H1 (cell line): ENCODE measurements at regions not wholly inside any gene's neighbourhood (a gene's known extent, or its start where the extent isn't known, plus 50 kb on each side); places are given as distances from the start of the nearest gene placed in this dataset.

ENCODE experiments used
- CTCF ChIA-PET: fragments of 300-600 bp; sonication (Branson Sonifier 250); formaldehyde crosslinking; loops from one replicate; lab custom pipeline; 2021; ENCODE audit not compliant: partially characterized antibody; lab: Charles Lee
- POLR2A ChIA-PET: fragments of 300-600 bp; sonication (Branson Sonifier 250); formaldehyde crosslinking; loops from one replicate; lab custom pipeline; 2021; ENCODE audit warnings: inconsistent platforms; ENCODE audit not compliant: partially characterized antibody; lab: Charles Lee
- DNase-seq, 2 experiments: peaks; one replicate each; pipeline versions ENCODE4 v3.0.0 to v3.0.0-alpha.2; 2010 to 2022; ENCODE audit warnings: low spot score in 2 of 2, low read depth in 1 of 2, mixed read lengths in 1 of 2
- FAIRE-seq: peaks from 2 replicates; lab custom pipeline; 2011; peaks lifted over from hg19 to GRCh38; lab: Jason Lieb, UNC
- H2AFZ ChIP-seq: 2 replicates; pipeline ENCODE4 v1.8.1; 2012; ENCODE audit warnings: low read length, inconsistent platforms
- H2AK5ac ChIP-seq: 2 replicates; pipeline ENCODE4 v1.6.1; 2013; ENCODE audit warnings: low read depth, low read length
- H2BK120ac ChIP-seq: replicated peaks from 2 replicates; pipeline ENCODE3; 2013; ENCODE audit warnings: low read depth, low read length, inconsistent platforms
- H2BK12ac ChIP-seq: 2 replicates; pipeline ENCODE4 v1.6.1; 2013; ENCODE audit warnings: low read depth, low read length
- H2BK15ac ChIP-seq: 2 replicates; pipeline ENCODE4 v1.6.1; 2013; ENCODE audit warnings: low read length
- H2BK20ac ChIP-seq: 2 replicates; pipeline ENCODE4 v1.6.1; 2013; ENCODE audit warnings: low read length
- H2BK5ac ChIP-seq: 2 replicates; pipeline ENCODE4 v1.6.1; 2013; ENCODE audit warnings: low read depth, low read length
- H3K14ac ChIP-seq: 2 replicates; pipeline ENCODE4 v1.6.1; 2013; ENCODE audit warnings: inconsistent platforms; ENCODE audit not compliant: insufficient read length
- H3K18ac ChIP-seq: 2 replicates; pipeline ENCODE4 v1.6.1; 2013; ENCODE audit warnings: low read length; ENCODE audit errors: extremely low read depth
- H3K23ac ChIP-seq: 2 replicates; pipeline ENCODE4 v1.6.1; 2013; ENCODE audit warnings: inconsistent platforms; ENCODE audit not compliant: insufficient read length
- H3K23me2 ChIP-seq: 2 replicates; pipeline ENCODE4 v1.6.1; 2013; ENCODE audit warnings: low read depth, low read length
- H3K27ac ChIP-seq: 2 replicates; pipeline ENCODE4 v1.6.1; 2011; ENCODE audit warnings: low read depth, low read length, inconsistent platforms
- H3K27me3 ChIP-seq, 4 experiments: replicated peaks in 1 of 4; 1 replicate in 1 of 4; 2 replicates in 3 of 4; pipeline versions ENCODE4 v1.6.1 to v1.8.1; 2011 to 2013; ENCODE audit warnings: low read length in 3 of 4, mild to moderate bottlenecking in 3 of 4, inconsistent platforms in 2 of 4, mixed read lengths in 2 of 4, moderate library complexity in 1 of 4; ENCODE audit not compliant: control insufficient read depth in 3 of 4, insufficient read depth in 3 of 4; ENCODE audit errors: extremely low read depth in 1 of 4
- H3K36me3 ChIP-seq, 4 experiments: 2 replicates each; pipeline versions ENCODE4 v1.6.1 to v1.8.1; 2011 to 2013; ENCODE audit warnings: mild to moderate bottlenecking in 4 of 4, low read length in 3 of 4, moderate library complexity in 2 of 4, control low read depth in 1 of 4, inconsistent platforms in 1 of 4; ENCODE audit not compliant: insufficient read depth in 4 of 4, control insufficient read depth in 2 of 4
- H3K4ac ChIP-seq: replicated peaks from 2 replicates; pipeline ENCODE3; 2013; ENCODE audit warnings: low read length, low read depth, mixed read lengths, inconsistent platforms; ENCODE audit not compliant: insufficient read length
- H3K4me1 ChIP-seq, 4 experiments: replicated peaks in 1 of 4; 1 replicate in 1 of 4; 2 replicates in 3 of 4; pipeline versions ENCODE4 v1.6.1 to v1.8.1; 2011 to 2013; ENCODE audit warnings: low read length in 3 of 4, inconsistent platforms in 2 of 4, mixed read lengths in 1 of 4; ENCODE audit not compliant: insufficient read depth in 4 of 4, control insufficient read depth in 3 of 4
- H3K4me2 ChIP-seq, 2 experiments: 2 replicates each; pipeline versions ENCODE4 v1.6.1 to v1.8.1; 2011 to 2013; ENCODE audit warnings: low read depth in 2 of 2, low read length in 2 of 2, control low read depth in 1 of 2, inconsistent platforms in 1 of 2, mild to moderate bottlenecking in 1 of 2; ENCODE audit not compliant: insufficient read depth in 1 of 2
- H3K4me3 ChIP-seq, 4 experiments: fragments of 200-600, 300-600 bp in 1 of 4; sonication (generic), shearing (Covaris generic), sonication (Bioruptor Twin) in 1 of 4; 2 replicates each; pipeline versions ENCODE4 v1.5.1 to v1.8.1; 2011 to 2016; ENCODE audit warnings: low read length in 4 of 4, low read depth in 3 of 4, control low read depth in 2 of 4, inconsistent platforms in 2 of 4, mild to moderate bottlenecking in 2 of 4, mixed read lengths in 1 of 4, moderate library complexity in 1 of 4; ENCODE audit not compliant: insufficient read depth in 2 of 4; ENCODE audit errors: extremely low read depth in 1 of 4
- H3K56ac ChIP-seq: replicated peaks from 2 replicates; pipeline ENCODE3; 2013; ENCODE audit warnings: low read depth, mild to moderate bottlenecking, mixed read lengths, low read length, inconsistent platforms; ENCODE audit not compliant: insufficient read length
- H3K79me1 ChIP-seq: 2 replicates; pipeline ENCODE4 v1.6.1; 2013; ENCODE audit warnings: low read depth, low read length, control low read depth
- H3K79me2 ChIP-seq, 2 experiments: 2 replicates each; pipeline versions ENCODE4 v1.6.1 to v1.8.1; 2012 to 2013; ENCODE audit warnings: low read length in 2 of 2, mild to moderate bottlenecking in 2 of 2, inconsistent platforms in 1 of 2; ENCODE audit not compliant: insufficient read depth in 2 of 2, control insufficient read depth in 1 of 2
- H3K9ac ChIP-seq, 4 experiments: replicated peaks in 1 of 4; 1 replicate in 1 of 4; 2 replicates in 3 of 4; pipeline versions ENCODE4 v1.6.1 to v1.8.1; 2011 to 2013; ENCODE audit warnings: low read depth in 3 of 4, low read length in 3 of 4, control low read depth in 2 of 4, mild to moderate bottlenecking in 2 of 4, moderate library complexity in 2 of 4, inconsistent platforms in 1 of 4; ENCODE audit errors: extremely low read depth in 1 of 4
- H3K9me3 ChIP-seq, 2 experiments: 2 replicates each; pipeline versions ENCODE4 v1.6.1 to v1.8.1; 2012 to 2013; ENCODE audit warnings: mild to moderate bottlenecking in 2 of 2, moderate library complexity in 2 of 2, control low read depth in 1 of 2, inconsistent platforms in 1 of 2, low read depth in 1 of 2, low read length in 1 of 2, mixed read lengths in 1 of 2; ENCODE audit not compliant: insufficient read depth in 2 of 2
- H4K20me1 ChIP-seq, 2 experiments: replicated peaks in 1 of 2; 2 replicates each; pipeline versions ENCODE3 to v1.8.1; 2011 to 2013; ENCODE audit warnings: inconsistent platforms in 2 of 2, low read length in 2 of 2, mild to moderate bottlenecking in 1 of 2; ENCODE audit not compliant: insufficient read depth in 2 of 2, control insufficient read depth in 1 of 2
- H4K5ac ChIP-seq: 2 replicates; pipeline ENCODE4 v1.6.1; 2013; ENCODE audit warnings: low read length, low read depth, mixed read lengths, inconsistent platforms; ENCODE audit not compliant: insufficient read length
- H4K8ac ChIP-seq: 2 replicates; pipeline ENCODE4 v1.8.0; 2013; ENCODE audit warnings: mild to moderate bottlenecking, moderate library complexity, low read length, inconsistent platforms; ENCODE audit not compliant: insufficient read depth; ENCODE audit errors: extremely low read depth
- H4K91ac ChIP-seq: replicated peaks from 2 replicates; pipeline ENCODE3; 2013; ENCODE audit warnings: low read length, mixed read lengths, inconsistent platforms; ENCODE audit not compliant: insufficient read length
- BRCA1 ChIP-seq: IDR thresholded peaks from 2 replicates; pipeline ENCODE4 v1.6.1; 2012; ENCODE audit warnings: low read depth, low read length, improper control_type of control experiment
- EGR1 ChIP-seq: IDR thresholded peaks from 2 replicates; pipeline ENCODE4 v1.6.1; 2011; ENCODE audit warnings: low read depth, low read length, borderline replicate concordance
- EP300 ChIP-seq, 2 experiments: IDR thresholded peaks; 1 replicate in 1 of 2; 2 replicates in 1 of 2; pipeline ENCODE4 v1.6.1; 2011 to 2012; ENCODE audit warnings: low read depth in 2 of 2, low read length in 2 of 2, mild to moderate bottlenecking in 2 of 2, borderline replicate concordance in 1 of 2, inconsistent platforms in 1 of 2, moderate library complexity in 1 of 2
- FOSL1 ChIP-seq: IDR thresholded peaks from 2 replicates; pipeline ENCODE4 v1.6.1; 2011; ENCODE audit warnings: mild to moderate bottlenecking, low read depth, low read length, moderate library complexity; ENCODE audit not compliant: insufficient read depth
- KDM4A ChIP-seq: IDR thresholded peaks from one replicate; pipeline ENCODE4 v1.7.1; 2012; ENCODE audit warnings: low read depth, mild to moderate bottlenecking, moderate library complexity, low read length, inconsistent platforms; ENCODE audit not compliant: severe bottlenecking
- PHF8 ChIP-seq: fragments of 200-600 bp; sonication (generic); conservative IDR thresholded peaks from 2 replicates; pipeline ENCODE4 v1.7.1; 2012; ENCODE audit warnings: low read depth, mild to moderate bottlenecking, inconsistent platforms, low read length, moderate library complexity
- RFX5 ChIP-seq: IDR thresholded peaks from 2 replicates; pipeline ENCODE4 v1.6.1; 2011; ENCODE audit warnings: low read depth, low read length, improper control_type of control experiment, borderline replicate concordance
- SP1 ChIP-seq: IDR thresholded peaks from 2 replicates; pipeline ENCODE4 v1.6.1; 2011; ENCODE audit warnings: low read depth, low read length
- SP2 ChIP-seq: IDR thresholded peaks from 2 replicates; pipeline ENCODE4 v1.6.1; 2012; ENCODE audit warnings: mild to moderate bottlenecking, low read length, inconsistent platforms
- SP4 ChIP-seq: IDR thresholded peaks from 2 replicates; pipeline ENCODE4 v1.6.1; 2012; ENCODE audit warnings: low read length, inconsistent platforms
- TEAD4 ChIP-seq: IDR thresholded peaks from 2 replicates; pipeline ENCODE4 v1.6.1; 2012; ENCODE audit warnings: low read depth, low read length, inconsistent platforms, mixed read lengths
- ZNF274 ChIP-seq: IDR thresholded peaks from 2 replicates; pipeline ENCODE4 v1.7.0; 2012; ENCODE audit warnings: low read length, borderline replicate concordance; ENCODE audit errors: extremely low read depth
- WGBS, 2 experiments: shearing (Covaris generic) in 1 of 2; methylation state at CpG; one replicate each; pipeline versions ENCODE4 v1.1.6 to v1.1.7; 2013 to 2015; ENCODE audit warnings: low lambda C conversion rate in 2 of 2, mixed read lengths in 2 of 2, inconsistent platforms in 1 of 2, low coverage in 1 of 2, missing lambda C conversion rate in 1 of 2; ENCODE audit not compliant: insufficient replicate concordance in 2 of 2, insufficient coverage in 1 of 2, insufficient read length in 1 of 2; ENCODE audit errors: extremely low coverage in 1 of 2, missing lambda C conversion rate in 1 of 2; 5-methylcytosine and 5-hydroxymethylcytosine counted together
- TF ChIP-seq, protein P1 (sequence below), 3 experiments: IDR thresholded peaks; 1 replicate in 2 of 3; 2 replicates in 1 of 3; pipeline versions ENCODE4 v1.5.1 to v1.6.1; 2011; ENCODE audit warnings: low read length in 3 of 3, mild to moderate bottlenecking in 3 of 3, inconsistent platforms in 2 of 3, low read depth in 1 of 3, moderate library complexity in 1 of 3; ENCODE audit not compliant: insufficient read depth in 1 of 3; ENCODE audit errors: control extremely low read depth in 1 of 3

DNA sequence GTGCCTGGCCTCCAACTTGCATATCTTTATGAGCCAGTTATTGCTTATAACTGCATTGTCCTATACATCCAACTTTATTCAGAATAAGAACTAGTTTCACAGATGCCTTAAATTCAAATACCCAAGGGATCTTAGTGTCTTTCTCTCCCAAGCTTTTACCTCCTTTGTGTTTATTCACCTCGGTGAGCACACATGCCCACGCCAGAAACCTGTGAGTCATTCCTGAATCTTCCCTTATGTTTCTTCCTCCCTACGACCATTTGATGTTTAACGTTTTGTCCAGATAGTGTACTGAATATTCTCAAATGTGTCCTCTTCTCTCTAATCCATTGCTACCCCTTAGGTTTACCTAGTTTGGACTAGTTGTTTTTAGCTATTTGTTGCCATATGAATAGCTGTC, 55.5 kb upstream of the MEGF10 start:
- Histone ChIP-seq H2BK15ac (no peak overlapping the region), H4K91ac (no peak overlapping the region), H3K4ac (no peak overlapping the region), H3K79me1 (no peaks in the 10 kb centered on the region), H3K4me2 (no peak overlapping the region), H3K27ac (no peak overlapping the region), H3K36me3 (no peaks in the 10 kb centered on the region), H3K9ac (no peak overlapping the region), H3K27me3 (no peaks in the 10 kb centered on the region; a peak in 2 of 7 replicates), H2BK12ac (no peak overlapping the region), H3K23me2 (no peaks in the 10 kb centered on the region), H3K9me3 (no peaks in the 10 kb centered on the region), H3K4me1 (peaks cover 0 to 2% (median 0%) of the 10 kb centered on the region in 4 experiments; a peak in 1 of 7 replicates), H2AK5ac (no peak overlapping the region), H2AFZ (no peak overlapping the region), H3K14ac (no peak overlapping the region), H4K5ac (no peak overlapping the region), H2BK20ac (no peak overlapping the region), H2BK5ac (no peak overlapping the region), H3K18ac (no peak overlapping the region), H3K79me2 (no peaks in the 10 kb centered on the region), H3K4me3 (no peak overlapping the region), H4K20me1 (no peaks in the 10 kb centered on the region), H2BK120ac (no peak overlapping the region), H3K56ac (no peak overlapping the region), H4K8ac (no peak overlapping the region), H3K23ac (no peak overlapping the region)
- no peak for DNase-seq
- WGBS, 2 experiments, result 84% methylated on average over 4 of the region's 4 CpGs; no CpG with 5 or more reads in 1 of the 2 experiments
- POLR2A ChIA-PET, result no interaction called here
- CTCF ChIA-PET, result interaction anchor here (0.7 to 2.0 kb wide), 4 partner anchors 13 to 258 kb away, joined by 4 to 5 read pairs (median 4); no protein-coding TSS in a partner anchor
- TF ChIP-seq SP4 (no peak), SP2 (no peak), SP1 (no peak), BRCA1 (no peak), EP300 (IDR thresholded peaks at IDR 0.05; ENCODE audit: borderline replicate concordance in 1 of 2, low read depth in 2 of 2, low read length in 2 of 2) (no peak), ZNF274 (no peak), FOSL1 (no peak), RFX5 (no peak), PHF8 (no peak), TEAD4 (no peak), EGR1 (no peak), KDM4A (no peak)
- TF ChIP-seq, protein P1, sequence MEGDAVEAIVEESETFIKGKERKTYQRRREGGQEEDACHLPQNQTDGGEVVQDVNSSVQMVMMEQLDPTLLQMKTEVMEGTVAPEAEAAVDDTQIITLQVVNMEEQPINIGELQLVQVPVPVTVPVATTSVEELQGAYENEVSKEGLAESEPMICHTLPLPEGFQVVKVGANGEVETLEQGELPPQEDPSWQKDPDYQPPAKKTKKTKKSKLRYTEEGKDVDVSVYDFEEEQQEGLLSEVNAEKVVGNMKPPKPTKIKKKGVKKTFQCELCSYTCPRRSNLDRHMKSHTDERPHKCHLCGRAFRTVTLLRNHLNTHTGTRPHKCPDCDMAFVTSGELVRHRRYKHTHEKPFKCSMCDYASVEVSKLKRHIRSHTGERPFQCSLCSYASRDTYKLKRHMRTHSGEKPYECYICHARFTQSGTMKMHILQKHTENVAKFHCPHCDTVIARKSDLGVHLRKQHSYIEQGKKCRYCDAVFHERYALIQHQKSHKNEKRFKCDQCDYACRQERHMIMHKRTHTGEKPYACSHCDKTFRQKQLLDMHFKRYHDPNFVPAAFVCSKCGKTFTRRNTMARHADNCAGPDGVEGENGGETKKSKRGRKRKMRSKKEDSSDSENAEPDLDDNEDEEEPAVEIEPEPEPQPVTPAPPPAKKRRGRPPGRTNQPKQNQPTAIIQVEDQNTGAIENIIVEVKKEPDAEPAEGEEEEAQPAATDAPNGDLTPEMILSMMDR (IDR thresholded peaks at IDR 0.05; ENCODE audit: control extremely low read depth in 1 of 3, insufficient read depth in 1 of 3, low read depth in 1 of 3, low read length in 3 of 3), result no peak
- FAIRE-seq, result no peak
